BE2C (cell line): ENCODE measurements at regions not wholly inside any gene's neighbourhood (a gene's known extent, or its start where the extent isn't known, plus 50 kb on each side); places are given as distances from the start of the nearest gene placed in this dataset.
"Not testable (repeated sequence)": the region's sequence is repeated elsewhere in the genome, so short reads cannot be mapped to it uniquely, and the experiment has no call there.

Experiments used
- DNase-seq: peaks from one replicate; pipeline ENCODE4 v3.0.0-alpha.2; 2020
- H3K27me3 ChIP-seq: fragments of 250-450 bp; sonication (Bioruptor Pico); 2 replicates; pipeline ENCODE4 v1.5.1; 2020; ENCODE audit warnings: mild to moderate bottlenecking
- H3K36me3 ChIP-seq: fragments of 250-450 bp; sonication (Bioruptor Pico); 2 replicates; pipeline ENCODE4 v1.5.1; 2020; ENCODE audit warnings: mild to moderate bottlenecking
- H3K4me1 ChIP-seq: fragments of 250-450 bp; sonication (Bioruptor Pico); 2 replicates; pipeline ENCODE4 v1.5.1; 2020
- H3K4me3 ChIP-seq: 2 replicates; pipeline ENCODE4 v1.5.1; 2011; ENCODE audit warnings: low read depth, low read length
- H3K9me3 ChIP-seq: fragments of 250-450 bp; sonication (Bioruptor Pico); 2 replicates; pipeline ENCODE4 v1.5.1; 2020
- TF ChIP-seq, protein P1 (sequence below): IDR thresholded peaks from 2 replicates; pipeline ENCODE4 v1.5.1; 2012; ENCODE audit warnings: mild to moderate bottlenecking, low read depth, low read length

DNA sequence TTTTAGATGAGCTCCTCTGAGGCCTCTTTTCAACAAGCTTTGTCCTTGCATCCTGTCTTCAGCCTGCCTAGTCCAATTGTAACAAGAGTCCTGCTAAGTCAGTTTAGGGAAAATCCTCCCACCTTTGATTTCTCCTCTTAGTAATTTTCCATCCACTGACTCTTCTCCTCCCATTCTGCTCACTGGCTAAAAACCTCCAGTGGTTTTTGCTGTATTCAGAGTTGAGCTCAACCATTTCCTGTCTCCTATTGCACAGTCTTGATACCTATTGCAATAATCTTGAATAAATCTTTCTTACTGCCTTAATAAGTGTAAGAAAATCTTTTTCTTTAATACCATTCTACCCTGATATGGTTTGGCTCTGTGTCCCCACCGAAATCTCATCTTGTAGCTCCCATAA is 117.8 kb upstream of the ENPP6 start:
- Histone ChIP-seq H3K27me3 (no peaks in the 10 kb centered on the region), H3K4me3 (no peak overlapping the region), H3K36me3 (no peaks in the 10 kb centered on the region), H3K9me3 (no peaks in the 10 kb centered on the region), H3K4me1 (no peaks in the 10 kb centered on the region; the same call in 1 of the 2 replicates)
- no peak for DNase-seq
- TF ChIP-seq, protein P1, sequence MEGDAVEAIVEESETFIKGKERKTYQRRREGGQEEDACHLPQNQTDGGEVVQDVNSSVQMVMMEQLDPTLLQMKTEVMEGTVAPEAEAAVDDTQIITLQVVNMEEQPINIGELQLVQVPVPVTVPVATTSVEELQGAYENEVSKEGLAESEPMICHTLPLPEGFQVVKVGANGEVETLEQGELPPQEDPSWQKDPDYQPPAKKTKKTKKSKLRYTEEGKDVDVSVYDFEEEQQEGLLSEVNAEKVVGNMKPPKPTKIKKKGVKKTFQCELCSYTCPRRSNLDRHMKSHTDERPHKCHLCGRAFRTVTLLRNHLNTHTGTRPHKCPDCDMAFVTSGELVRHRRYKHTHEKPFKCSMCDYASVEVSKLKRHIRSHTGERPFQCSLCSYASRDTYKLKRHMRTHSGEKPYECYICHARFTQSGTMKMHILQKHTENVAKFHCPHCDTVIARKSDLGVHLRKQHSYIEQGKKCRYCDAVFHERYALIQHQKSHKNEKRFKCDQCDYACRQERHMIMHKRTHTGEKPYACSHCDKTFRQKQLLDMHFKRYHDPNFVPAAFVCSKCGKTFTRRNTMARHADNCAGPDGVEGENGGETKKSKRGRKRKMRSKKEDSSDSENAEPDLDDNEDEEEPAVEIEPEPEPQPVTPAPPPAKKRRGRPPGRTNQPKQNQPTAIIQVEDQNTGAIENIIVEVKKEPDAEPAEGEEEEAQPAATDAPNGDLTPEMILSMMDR, result no peak

DNA sequence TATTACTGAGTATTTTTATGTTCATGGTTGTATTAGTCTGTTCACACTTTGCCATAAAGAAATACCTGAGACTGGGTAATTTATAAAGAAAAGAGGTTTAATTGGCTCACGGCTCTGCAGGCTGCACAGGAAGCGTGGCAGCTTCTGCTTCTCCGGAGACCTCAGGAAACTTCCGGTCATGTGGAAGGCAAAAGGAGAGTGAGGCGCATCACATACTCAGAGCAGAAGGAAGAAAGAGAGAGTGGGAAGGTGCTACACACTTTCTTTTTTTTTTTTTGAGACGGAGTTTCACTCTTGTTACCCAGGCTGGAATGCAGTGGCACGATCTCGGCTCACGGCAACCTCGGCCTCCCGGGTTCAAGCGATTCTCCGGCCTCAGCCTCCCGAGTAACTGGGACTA is 115.8 kb upstream of the ENPP6 start:
- H3K36me3 ChIP-seq, H3K4me1 ChIP-seq, H3K9me3 ChIP-seq, H3K4me3 ChIP-seq, H3K27me3 ChIP-seq, DNase-seq: not testable (repeated sequence)

- H3K9me3 ChIP-seq, result no peaks in the 10 kb centered on the region
- H3K4me1 ChIP-seq, result no peaks in the 10 kb centered on the region
- no peaks in the 10 kb centered on the region for H3K36me3 ChIP-seq
- no peak for DNase-seq
- TF ChIP-seq, protein P1, result no peak
- no peak overlapping the region for H3K4me3 ChIP-seq
- H3K27me3 ChIP-seq, result no peaks in the 10 kb centered on the region
These were observed 113.8 kb upstream of the ENPP6 start for GRCh38 chr4:184331268-184331995.

- H3K4me3 ChIP-seq, DNase-seq, H3K36me3 ChIP-seq, H3K27me3 ChIP-seq, H3K4me1 ChIP-seq, H3K9me3 ChIP-seq: not testable (repeated sequence)
These were observed 112.9 kb upstream of the ENPP6 start for GRCh38 chr4:184330517-184331094.

DNA sequence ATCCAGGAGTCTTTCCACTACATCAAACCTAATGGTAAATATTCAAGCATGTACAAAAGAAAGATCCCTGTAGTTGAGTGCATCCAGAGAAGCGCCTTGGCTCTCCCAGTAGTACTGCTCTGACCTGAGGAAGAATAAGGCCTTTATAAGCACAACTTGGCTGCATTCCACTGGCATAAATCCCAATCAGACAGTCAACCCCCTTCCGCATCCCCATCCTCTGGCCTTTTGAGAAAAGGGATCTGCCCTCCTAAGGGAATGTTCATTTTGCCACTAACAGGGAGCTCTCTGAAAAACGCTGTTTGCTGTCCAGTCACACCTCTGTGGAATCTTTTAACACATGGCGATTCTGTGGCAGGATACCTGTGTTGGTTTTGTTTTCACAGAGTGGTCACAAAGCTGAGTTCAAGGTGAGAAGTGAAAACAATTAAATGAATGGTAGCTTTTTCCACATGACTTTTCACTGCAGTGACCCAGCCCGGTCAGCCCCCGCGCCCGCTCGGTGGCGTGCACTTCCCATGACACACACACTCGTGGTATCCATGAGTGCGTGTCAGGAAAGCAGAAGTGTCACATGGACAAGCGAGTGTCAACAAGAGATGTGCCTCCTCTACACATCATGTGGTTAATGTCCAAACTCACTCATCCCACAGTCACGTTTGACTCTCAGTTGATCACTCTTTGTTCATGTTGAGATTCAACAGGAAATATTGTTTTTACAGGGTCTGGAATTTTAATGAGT is 112.2 kb upstream of the ENPP6 start:
- H3K36me3 ChIP-seq, result no peaks in the 10 kb centered on the region
- no peak overlapping the region for H3K4me3 ChIP-seq
- no peaks in the 10 kb centered on the region for H3K27me3 ChIP-seq
- TF ChIP-seq, protein P1, result no peak
- no peaks in the 10 kb centered on the region for H3K9me3 ChIP-seq
- DNase-seq, result no peak
- no peaks in the 10 kb centered on the region for H3K4me1 ChIP-seq

DNA sequence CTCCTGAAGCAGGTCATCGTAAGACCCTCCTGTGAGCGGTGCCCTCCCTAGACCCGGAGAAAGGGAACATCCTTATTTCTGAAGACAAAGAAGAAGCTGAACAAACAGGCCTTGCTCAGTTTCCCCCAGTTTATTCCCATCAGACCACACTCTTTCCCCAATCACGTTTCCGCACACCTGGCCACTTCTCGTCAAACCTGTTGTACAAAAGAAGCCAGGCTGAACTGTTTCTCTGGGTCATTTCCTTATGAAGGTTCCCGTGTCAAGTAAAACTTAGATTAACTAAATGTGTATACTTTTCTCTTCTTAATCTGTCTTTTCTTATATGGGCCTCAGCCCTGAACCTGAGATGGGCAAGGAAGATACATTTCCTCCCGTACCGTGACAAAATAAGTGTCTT is 111.6 kb upstream of the ENPP6 start:
- Histone ChIP-seq H3K27me3 (no peaks in the 10 kb centered on the region), H3K4me3 (no peak overlapping the region), H3K4me1 (no peaks in the 10 kb centered on the region), H3K36me3 (no peaks in the 10 kb centered on the region), H3K9me3 (no peaks in the 10 kb centered on the region)
- TF ChIP-seq, protein P1, result no peak
- DNase-seq, result no peak
